ENCODE measurements at regions not wholly inside any gene's neighbourhood (a gene's known extent, or its start where the extent isn't known, plus 50 kb on each side); places are given as distances from the start of the nearest gene placed in this dataset.

DNA sequence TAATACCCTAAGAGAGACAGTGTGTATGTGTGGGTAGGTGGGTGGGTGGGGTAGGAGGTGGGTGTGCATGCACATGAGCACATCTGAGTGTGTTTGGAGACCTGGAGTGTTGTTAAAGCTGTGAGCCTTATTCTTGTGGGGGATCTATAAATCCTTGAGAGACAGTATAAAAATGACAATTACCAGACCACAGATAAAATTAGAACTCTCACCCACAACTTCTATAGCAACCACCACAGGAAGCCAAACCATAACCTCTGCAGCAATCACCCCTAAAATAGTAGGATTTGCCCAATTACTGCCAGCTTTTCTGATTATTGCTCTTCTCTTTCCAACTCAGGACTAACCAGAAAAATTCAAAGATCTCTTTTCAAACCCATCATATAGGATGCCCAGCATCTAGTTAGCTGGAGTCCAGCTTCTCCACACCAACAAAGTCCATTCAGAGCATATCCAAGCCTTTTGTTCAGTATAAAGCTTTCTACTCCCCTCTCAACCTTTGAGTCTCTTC lies 93.4 kb upstream of the SLITRK1 start:
- Histone ChIP-seq H3K4me3 (ENCODE audit: low read length in 2 of 2) (no peak overlapping the region), H3K27ac (ENCODE audit: low read depth, low read length) (no peak overlapping the region), H3K9me3 (ENCODE audit: control insufficient read depth in 1 of 2, low read length in 2 of 2) (no peaks in the 10 kb centered on the region), H3K27me3 (ENCODE audit: insufficient read depth, low read length) (no peaks in the 10 kb centered on the region), H3K36me3 (ENCODE audit: insufficient read depth, low read length) (no peaks in the 10 kb centered on the region), H3K4me1 (ENCODE audit: insufficient read depth, low read length) (peaks cover 6% of the 10 kb centered on the region)
- Mint-ChIP-seq H3K27ac (no peak overlapping the region), H3K4me3 (peak overlapping the region in 1 of 8 donors; percentile 1), H3K9me3 (peaks cover 0 to 2% (median 0%) of the 10 kb centered on the region in 8 donors), H3K36me3 (no peaks in the 10 kb centered on the region), H3K4me1 (peaks cover 4 to 10% (median 9%) of the 10 kb centered on the region in 4 donors), H3K27me3 (no peaks in the 10 kb centered on the region)
- POLR2A ChIA-PET (ENCODE audit: partially characterized antibody) = no interaction called here
- intact Hi-C loops (cut with micrococcal nuclease) = no loop called here
- CTCF ChIA-PET (ENCODE audit: partially characterized antibody) = no interaction called here
- DNase-seq = no peak

DNA sequence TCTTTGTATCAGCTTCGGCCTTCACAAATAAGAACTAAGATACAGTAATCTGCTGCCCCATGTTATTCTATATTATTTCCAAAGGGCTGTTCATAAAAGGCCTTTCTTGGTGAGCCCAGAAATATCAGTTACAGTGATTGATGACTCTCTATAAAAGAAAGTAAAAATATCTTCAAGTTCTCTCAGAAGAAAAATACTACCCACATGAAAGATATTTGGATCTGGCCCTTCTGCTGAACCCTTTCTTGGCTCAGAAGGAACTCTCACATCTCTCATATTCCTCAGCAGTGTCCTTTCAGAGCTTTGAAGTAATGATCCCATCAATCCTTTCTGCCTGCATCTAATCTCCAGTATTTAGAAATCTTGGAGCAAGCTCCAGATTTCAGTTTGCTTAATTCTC lies 76.3 kb upstream of the SLITRK1 start:
- Mint-ChIP-seq H3K4me3 (no peak overlapping the region), H3K36me3 (no peaks in the 10 kb centered on the region), H3K27ac (no peak overlapping the region), H3K4me1 (no peaks in the 10 kb centered on the region), H3K27me3 (peaks cover 0 to 1% of the 10 kb centered on the region in 2 donors), H3K9me3 (no peaks in the 10 kb centered on the region)
- no peaks in the 10 kb centered on the region for H3K27me3 ChIP-seq (ENCODE audit: insufficient read depth, low read length)
- POLR2A ChIA-PET (ENCODE audit: partially characterized antibody) = no interaction called here
- H3K27ac ChIP-seq (ENCODE audit: low read depth, low read length) = no peak overlapping the region
- H3K36me3 ChIP-seq (ENCODE audit: insufficient read depth, low read length) = no peaks in the 10 kb centered on the region
- H3K4me1 ChIP-seq (ENCODE audit: insufficient read depth, low read length) = no peaks in the 10 kb centered on the region
- CTCF ChIA-PET (ENCODE audit: partially characterized antibody) = no interaction called here
- no peak for DNase-seq
- no peaks in the 10 kb centered on the region for H3K9me3 ChIP-seq (ENCODE audit: control insufficient read depth in 1 of 2, low read length in 2 of 2)
- H3K4me3 ChIP-seq (ENCODE audit: low read length in 2 of 2) = no peak overlapping the region
- intact Hi-C loops (cut with micrococcal nuclease) = no loop called here

GRCh38 chr13:83955011-83955410 lies 72.7 kb upstream of the SLITRK1 start:
- H3K4me1 Mint-ChIP-seq = no peaks in the 10 kb centered on the region
- no peaks in the 10 kb centered on the region for H3K36me3 ChIP-seq (ENCODE audit: insufficient read depth, low read length)
- H3K4me3 Mint-ChIP-seq = no peak overlapping the region
- no peaks in the 10 kb centered on the region for H3K27me3 ChIP-seq (ENCODE audit: insufficient read depth, low read length)
- H3K4me1 ChIP-seq (ENCODE audit: insufficient read depth, low read length) = no peaks in the 10 kb centered on the region
- H3K36me3 Mint-ChIP-seq = no peaks in the 10 kb centered on the region
- DNase-seq = no peak
- no peak overlapping the region for H3K27ac ChIP-seq (ENCODE audit: low read depth, low read length)
- no peak overlapping the region for H3K27ac Mint-ChIP-seq
- H3K9me3 Mint-ChIP-seq = peaks cover 0 to 3% (median 0%) of the 10 kb centered on the region in 8 donors
- peaks cover 0 to under 1% of the 10 kb centered on the region in 2 donors for H3K27me3 Mint-ChIP-seq
- CTCF ChIA-PET (ENCODE audit: partially characterized antibody) = interaction anchor here (1.7 kb wide), 1 partner anchor 23 kb away, joined by 3 read pairs; no protein-coding TSS in a partner anchor
- POLR2A ChIA-PET (ENCODE audit: partially characterized antibody) = no interaction called here
- no peak overlapping the region for H3K4me3 ChIP-seq (ENCODE audit: low read length in 2 of 2)
- intact Hi-C loops (cut with micrococcal nuclease) = no loop called here
- H3K9me3 ChIP-seq (ENCODE audit: control insufficient read depth in 1 of 2, low read length in 2 of 2) = no peaks in the 10 kb centered on the region

GRCh38 chr13:83953916-83954315 lies 71.6 kb upstream of the SLITRK1 start:
- Mint-ChIP-seq H3K36me3 (no peaks in the 10 kb centered on the region), H3K4me3 (no peak overlapping the region), H3K27ac (no peak overlapping the region), H3K9me3 (peaks cover 0 to 3% (median 0%) of the 10 kb centered on the region in 8 donors), H3K4me1 (no peaks in the 10 kb centered on the region), H3K27me3 (no peaks in the 10 kb centered on the region)
- intact Hi-C loops (cut with micrococcal nuclease) = no loop called here
- Histone ChIP-seq H3K27ac (ENCODE audit: low read depth, low read length) (no peak overlapping the region), H3K4me3 (ENCODE audit: low read length in 2 of 2) (no peak overlapping the region), H3K36me3 (ENCODE audit: insufficient read depth, low read length) (no peaks in the 10 kb centered on the region), H3K27me3 (ENCODE audit: insufficient read depth, low read length) (no peaks in the 10 kb centered on the region), H3K9me3 (ENCODE audit: control insufficient read depth in 1 of 2, low read length in 2 of 2) (no peaks in the 10 kb centered on the region), H3K4me1 (ENCODE audit: insufficient read depth, low read length) (no peaks in the 10 kb centered on the region)
- DNase-seq = no peak
- POLR2A ChIA-PET (ENCODE audit: partially characterized antibody) = no interaction called here
- CTCF ChIA-PET (ENCODE audit: partially characterized antibody) = no interaction called here

DNA sequence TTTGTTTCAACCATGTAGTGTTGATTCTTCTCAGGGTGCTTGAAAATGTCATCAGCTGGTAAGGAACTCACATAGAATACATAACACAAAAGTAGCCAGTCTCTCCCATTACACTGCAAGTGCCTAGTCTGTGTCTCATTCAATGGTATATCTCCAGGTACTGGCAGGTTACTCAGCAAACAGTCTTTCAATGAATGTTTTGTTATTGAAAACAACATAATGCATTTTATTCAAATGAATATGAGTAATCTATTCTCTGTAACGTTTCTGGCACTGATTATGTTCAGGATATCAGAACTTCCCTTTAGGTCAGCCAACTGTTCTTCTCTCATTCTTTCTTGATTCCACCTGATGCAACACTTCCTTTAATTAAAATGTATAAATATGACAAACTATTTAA lies 68.0 kb upstream of the SLITRK1 start:
- CTCF ChIA-PET (ENCODE audit: partially characterized antibody) = no interaction called here
- intact Hi-C loops (cut with micrococcal nuclease) = no loop called here
- H3K9me3 ChIP-seq (ENCODE audit: control insufficient read depth in 1 of 2, low read length in 2 of 2) = no peaks in the 10 kb centered on the region
- H3K4me3 ChIP-seq (ENCODE audit: low read length in 2 of 2) = no peak overlapping the region
- H3K4me1 ChIP-seq (ENCODE audit: insufficient read depth, low read length) = no peaks in the 10 kb centered on the region
- no peak overlapping the region for H3K27ac ChIP-seq (ENCODE audit: low read depth, low read length)
- no peaks in the 10 kb centered on the region for H3K36me3 ChIP-seq (ENCODE audit: insufficient read depth, low read length)
- no peak for DNase-seq
- POLR2A ChIA-PET (ENCODE audit: partially characterized antibody) = no interaction called here
- H3K9me3 Mint-ChIP-seq = peaks cover 0 to 3% (median 0%) of the 10 kb centered on the region in 8 donors
- no peaks in the 10 kb centered on the region for H3K27me3 ChIP-seq (ENCODE audit: insufficient read depth, low read length)
- H3K27ac Mint-ChIP-seq = no peak overlapping the region
- H3K4me3 Mint-ChIP-seq = no peak overlapping the region
- H3K36me3 Mint-ChIP-seq = no peaks in the 10 kb centered on the region
- no peaks in the 10 kb centered on the region for H3K27me3 Mint-ChIP-seq
- no peaks in the 10 kb centered on the region for H3K4me1 Mint-ChIP-seq

DNA sequence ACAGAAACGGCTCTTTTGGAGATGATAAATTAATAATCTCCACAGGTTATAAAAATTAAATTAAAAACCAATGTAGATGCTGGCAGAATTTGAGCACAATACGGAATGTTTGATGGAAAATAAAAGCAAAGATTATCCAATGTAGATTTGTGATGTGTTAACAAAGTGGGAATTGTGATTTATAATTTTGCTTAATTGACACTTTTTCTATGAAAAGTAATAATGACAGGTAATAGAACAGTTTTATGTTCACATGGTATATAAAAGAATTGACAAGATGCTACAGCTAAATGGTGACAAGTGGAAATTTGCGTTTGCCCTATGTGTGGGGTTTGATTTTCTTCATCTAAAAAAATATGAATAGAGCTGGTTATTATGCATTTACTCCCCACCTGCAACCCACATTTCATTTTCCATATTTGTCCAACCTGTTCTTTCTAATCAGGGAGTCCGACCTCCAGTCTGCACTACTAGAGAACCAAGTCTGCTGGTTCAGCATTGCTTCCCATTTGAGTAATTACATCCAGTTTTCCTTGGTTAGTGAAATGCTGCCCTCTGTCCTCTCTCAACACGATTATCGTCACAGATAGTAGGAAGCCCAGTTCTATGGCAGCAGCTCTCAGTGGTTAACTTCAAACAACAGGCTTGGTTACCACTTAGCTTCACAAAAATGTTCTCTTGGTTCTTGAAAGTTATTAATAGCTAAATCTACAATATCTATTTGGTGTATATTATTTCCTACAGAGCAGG lies 61.4 kb upstream of the SLITRK1 start:
- H3K4me3 ChIP-seq (ENCODE audit: low read length in 2 of 2) = no peak overlapping the region
- Mint-ChIP-seq H3K27ac (no peak overlapping the region), H3K4me1 (no peaks in the 10 kb centered on the region), H3K9me3 (no peaks in the 10 kb centered on the region), H3K4me3 (no peak overlapping the region), H3K36me3 (no peaks in the 10 kb centered on the region), H3K27me3 (no peaks in the 10 kb centered on the region)
- no peaks in the 10 kb centered on the region for H3K9me3 ChIP-seq (ENCODE audit: control insufficient read depth in 1 of 2, low read length in 2 of 2)
- no peaks in the 10 kb centered on the region for H3K36me3 ChIP-seq (ENCODE audit: insufficient read depth, low read length)
- intact Hi-C loops (cut with micrococcal nuclease) = no loop called here
- H3K4me1 ChIP-seq (ENCODE audit: insufficient read depth, low read length) = no peaks in the 10 kb centered on the region
- POLR2A ChIA-PET (ENCODE audit: partially characterized antibody) = no interaction called here
- DNase-seq = no peak
- no peak overlapping the region for H3K27ac ChIP-seq (ENCODE audit: low read depth, low read length)
- CTCF ChIA-PET (ENCODE audit: partially characterized antibody) = no interaction called here
- H3K27me3 ChIP-seq (ENCODE audit: insufficient read depth, low read length) = no peaks in the 10 kb centered on the region

DNA sequence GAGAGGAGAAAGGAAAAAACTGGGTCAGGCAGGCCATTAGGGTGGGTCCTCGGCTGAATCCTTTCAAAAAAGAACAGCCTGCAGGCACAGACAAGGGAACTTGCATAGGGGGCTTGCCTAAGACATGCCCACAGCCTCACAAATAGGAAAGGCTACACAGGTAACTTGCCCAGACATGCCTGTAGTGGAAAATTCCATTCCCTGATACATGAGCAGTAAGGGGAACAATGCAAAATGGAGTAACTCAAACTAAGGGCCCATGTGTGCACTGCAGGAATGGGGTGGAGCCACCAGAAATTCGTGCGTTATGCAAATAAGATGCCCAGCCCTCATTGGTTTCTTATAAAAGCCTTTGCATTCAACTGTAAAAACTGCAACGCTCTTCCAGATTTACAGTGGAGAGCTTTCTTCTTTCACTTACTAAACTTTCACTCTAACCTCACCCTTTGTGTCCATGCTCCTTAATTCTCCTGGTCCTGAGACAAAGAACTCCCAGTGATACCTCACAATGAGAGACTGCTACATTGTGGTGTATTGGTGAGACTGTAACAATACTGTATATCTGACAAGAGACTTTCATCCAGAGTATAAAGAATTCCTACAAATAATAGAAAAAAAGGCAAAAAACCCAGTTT lies 59.5 kb upstream of the SLITRK1 start:
- no peak overlapping the region for H3K27ac ChIP-seq (ENCODE audit: low read depth, low read length)
- POLR2A ChIA-PET (ENCODE audit: partially characterized antibody) = no interaction called here
- H3K4me1 ChIP-seq (ENCODE audit: insufficient read depth, low read length) = no peaks in the 10 kb centered on the region
- CTCF ChIA-PET (ENCODE audit: partially characterized antibody) = no interaction called here
- Mint-ChIP-seq H3K9me3 (peaks cover 0 to under 1% (median 0%) of the 10 kb centered on the region in 8 donors), H3K4me3 (no peak overlapping the region), H3K27ac (no peak overlapping the region), H3K27me3 (no peaks in the 10 kb centered on the region), H3K36me3 (no peaks in the 10 kb centered on the region), H3K4me1 (no peaks in the 10 kb centered on the region)
- intact Hi-C loops (cut with micrococcal nuclease) = no loop called here
- DNase-seq = no peak
- H3K9me3 ChIP-seq (ENCODE audit: control insufficient read depth in 1 of 2, low read length in 2 of 2) = no peaks in the 10 kb centered on the region
- H3K4me3 ChIP-seq (ENCODE audit: low read length in 2 of 2) = no peak overlapping the region
- no peaks in the 10 kb centered on the region for H3K36me3 ChIP-seq (ENCODE audit: insufficient read depth, low read length)
- no peaks in the 10 kb centered on the region for H3K27me3 ChIP-seq (ENCODE audit: insufficient read depth, low read length)
